Choroid plexus epithelial cell (primary cell): ENCODE measurements at regions not wholly inside any gene's neighbourhood (a gene's known extent, or its start where the extent isn't known, plus 50 kb on each side); places are given as distances from the start of the nearest gene placed in this dataset.
A peak's percentile ranks its signal among the peaks of the same experiment; 100 is the strongest.

Source experiments
- DNase-seq: peaks from one replicate; pipeline ENCODE4 v3.0.0-alpha.2; 2010; ENCODE audit warnings: low read depth
- H3K4me3 ChIP-seq: 2 replicates; pipeline ENCODE4 v1.5.1; 2011; ENCODE audit warnings: low read depth, mild to moderate bottlenecking, control low read depth, low read length, moderate library complexity
- CTCF ChIP-seq: conservative IDR thresholded peaks from 2 replicates; pipeline ENCODE4 v1.5.1; 2011; ENCODE audit warnings: low read depth, mild to moderate bottlenecking, control low read depth, inconsistent platforms, low read length, moderate library complexity

- TF ChIP-seq CTCF: no peak
- no peak for DNase-seq
- H3K4me3 ChIP-seq: no peak overlapping the region
Measured at GRCh38 chrX:13932416-13932815, 97.3 kb downstream of the GEMIN8 start.

GRCh38 chrX:13927175-13927574 is 102.5 kb downstream of the GEMIN8 start:
- DNase-seq: no peak
- no peak overlapping the region for H3K4me3 ChIP-seq

GRCh38 chrX:13923845-13924244 is 105.8 kb downstream of the GEMIN8 start:
- H3K4me3 ChIP-seq: no peak overlapping the region
- DNase-seq: no peak
- no peak for TF ChIP-seq CTCF

More at GRCh38 chrX:13927175-13927574, 102.5 kb downstream of the GEMIN8 start:
- no peak for TF ChIP-seq CTCF

- no peak overlapping the region for H3K4me3 ChIP-seq
- TF ChIP-seq CTCF: no peak
- DNase-seq: no peak
Measured at GRCh38 chrX:13923289-13923688, 106.4 kb upstream of the GPM6B start.

- H3K4me3 ChIP-seq: no peak overlapping the region
- no peak for DNase-seq
- no peak for TF ChIP-seq CTCF
Measured at GRCh38 chrX:13917507-13917906, 100.6 kb upstream of the GPM6B start.

- peak; percentile 28 for DNase-seq
- no peak for TF ChIP-seq CTCF
Measured at GRCh38 chrX:13911586-13911985, 94.7 kb upstream of the GPM6B start.

GRCh38 chrX:13906093-13906492 is 89.2 kb upstream of the GPM6B start:
- H3K4me3 ChIP-seq: no peak overlapping the region
- no peak for DNase-seq
- TF ChIP-seq CTCF: no peak

More at GRCh38 chrX:13911586-13911985, 94.7 kb upstream of the GPM6B start:
- H3K4me3 ChIP-seq: no peak overlapping the region
